OCI-LY3 (cell line): ENCODE measurements at regions not wholly inside any gene's neighbourhood (a gene's known extent, or its start where the extent isn't known, plus 50 kb on each side); places are given as distances from the start of the nearest gene placed in this dataset.
"Not testable (repeated sequence)": the region's sequence is repeated elsewhere in the genome, so short reads cannot be mapped to it uniquely, and the experiment has no call there.

ENCODE experiments used
- EZH2phosphoT487 ChIP-seq: fragments of 200-600 bp; shearing (Covaris generic); IDR thresholded peaks from 2 replicates; pipeline ENCODE4 v1.6.1; 2018; ENCODE audit warnings: antibody characterized with exemption, mixed run types, low read depth
- TF ChIP-seq, protein P1 (sequence below): fragments of 200-600, 300-600 bp; sonication (generic); IDR thresholded peaks from 2 replicates; pipeline ENCODE4 v1.5.1; 2014; ENCODE audit warnings: antibody characterized with exemption, low read length, low read depth

DNA sequence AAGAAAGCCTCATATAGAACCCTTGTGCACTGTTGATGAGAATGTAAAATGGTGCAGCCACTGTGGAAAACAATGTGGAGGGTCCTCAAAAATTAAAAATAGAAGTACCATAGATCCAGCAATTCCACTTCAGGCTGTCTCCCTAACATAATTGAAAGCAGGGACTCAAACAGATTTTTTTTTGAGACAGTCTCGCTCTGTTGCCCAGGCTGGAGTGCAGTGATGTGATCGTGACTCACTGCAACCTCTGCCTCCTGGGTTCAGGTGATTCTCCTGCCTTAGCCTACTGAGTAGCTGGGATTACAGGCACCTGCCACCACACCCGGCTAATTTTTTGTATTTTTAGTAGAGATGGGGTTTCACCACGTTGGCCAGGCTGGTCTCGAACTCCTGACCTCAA is 356.6 kb upstream of the ROPN1 start:
- TF ChIP-seq, protein P1, sequence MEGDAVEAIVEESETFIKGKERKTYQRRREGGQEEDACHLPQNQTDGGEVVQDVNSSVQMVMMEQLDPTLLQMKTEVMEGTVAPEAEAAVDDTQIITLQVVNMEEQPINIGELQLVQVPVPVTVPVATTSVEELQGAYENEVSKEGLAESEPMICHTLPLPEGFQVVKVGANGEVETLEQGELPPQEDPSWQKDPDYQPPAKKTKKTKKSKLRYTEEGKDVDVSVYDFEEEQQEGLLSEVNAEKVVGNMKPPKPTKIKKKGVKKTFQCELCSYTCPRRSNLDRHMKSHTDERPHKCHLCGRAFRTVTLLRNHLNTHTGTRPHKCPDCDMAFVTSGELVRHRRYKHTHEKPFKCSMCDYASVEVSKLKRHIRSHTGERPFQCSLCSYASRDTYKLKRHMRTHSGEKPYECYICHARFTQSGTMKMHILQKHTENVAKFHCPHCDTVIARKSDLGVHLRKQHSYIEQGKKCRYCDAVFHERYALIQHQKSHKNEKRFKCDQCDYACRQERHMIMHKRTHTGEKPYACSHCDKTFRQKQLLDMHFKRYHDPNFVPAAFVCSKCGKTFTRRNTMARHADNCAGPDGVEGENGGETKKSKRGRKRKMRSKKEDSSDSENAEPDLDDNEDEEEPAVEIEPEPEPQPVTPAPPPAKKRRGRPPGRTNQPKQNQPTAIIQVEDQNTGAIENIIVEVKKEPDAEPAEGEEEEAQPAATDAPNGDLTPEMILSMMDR, result not testable (repeated sequence)
- not testable (repeated sequence) for TF ChIP-seq EZH2phosphoT487
